Activated B cell treated with CpG ODN at 0.5 μM for 24 hours (primary cell): ENCODE measurements at regions not wholly inside any gene's neighbourhood (a gene's known extent, or its start where the extent isn't known, plus 50 kb on each side); places are given as distances from the start of the nearest gene placed in this dataset.

ENCODE experiments used
- ATAC-seq: fragments of 200-7000 bp; cut with Tn5 transposase; one replicate; pipeline ENCODE4 v1.10.0; 2021; ENCODE audit warnings: low read depth, mild to moderate bottlenecking, moderate library complexity
- CTCF ChIA-PET: fragments of 350-600 bp; sonication (Branson Sonifier 250); formaldehyde crosslinking; loops from one replicate; lab custom pipeline; 2021; ENCODE audit warnings: antibody characterized with exemption; lab: Charles Lee
- POLR2A ChIA-PET: fragments of 350-600 bp; sonication (Branson Sonifier 250); formaldehyde crosslinking; loops from one replicate; lab custom pipeline; 2021; ENCODE audit warnings: antibody characterized with exemption; lab: Charles Lee
- DNase-seq: peaks from one replicate; pipeline ENCODE4 v3.0.0; 2022
- H3K27ac Mint-ChIP-seq: one replicate; pipeline ENCODE4 v1.8.0; 2020; ENCODE audit warnings: mixed read lengths
- H3K27me3 Mint-ChIP-seq: one replicate; pipeline ENCODE4 v1.8.0; 2021; ENCODE audit warnings: mixed read lengths
- H3K36me3 Mint-ChIP-seq: one replicate; pipeline ENCODE4 v1.8.0; 2021; ENCODE audit warnings: low read depth, mixed read lengths
- H3K4me1 Mint-ChIP-seq: one replicate; pipeline ENCODE4 v1.8.0; 2021; ENCODE audit warnings: mixed read lengths
- H3K4me3 Mint-ChIP-seq: one replicate; pipeline ENCODE4 v1.8.0; 2020; ENCODE audit warnings: mild to moderate bottlenecking, mixed read lengths
- H3K9me3 Mint-ChIP-seq: one replicate; pipeline ENCODE4 v1.8.0; 2020; ENCODE audit warnings: mixed read lengths
- intact Hi-C: fragments of 100-400 bp; cut with micrococcal nuclease; formaldehyde crosslinking; loops from one replicate; pipeline ENCODE4 v1.15.1; 2024
- TF ChIP-seq, protein P1 (sequence below): fragments of 200-600 bp; IDR thresholded peaks from one replicate; pipeline ENCODE4 v1.8.0; 2022; ENCODE audit warnings: antibody characterized with exemption, mild to moderate bottlenecking

GRCh38 chr5:124057724-124058231, 545.8 kb downstream of the CSNK1G3 start:
- H3K4me1 Mint-ChIP-seq = peaks cover 57% of the 10 kb centered on the region
- H3K27ac Mint-ChIP-seq = peak overlapping the region; percentile 90
- H3K36me3 Mint-ChIP-seq = no peaks in the 10 kb centered on the region
- no peaks in the 10 kb centered on the region for H3K27me3 Mint-ChIP-seq
- ATAC-seq (no peak), DNase-seq (no peak)
- TF ChIP-seq, protein P1, sequence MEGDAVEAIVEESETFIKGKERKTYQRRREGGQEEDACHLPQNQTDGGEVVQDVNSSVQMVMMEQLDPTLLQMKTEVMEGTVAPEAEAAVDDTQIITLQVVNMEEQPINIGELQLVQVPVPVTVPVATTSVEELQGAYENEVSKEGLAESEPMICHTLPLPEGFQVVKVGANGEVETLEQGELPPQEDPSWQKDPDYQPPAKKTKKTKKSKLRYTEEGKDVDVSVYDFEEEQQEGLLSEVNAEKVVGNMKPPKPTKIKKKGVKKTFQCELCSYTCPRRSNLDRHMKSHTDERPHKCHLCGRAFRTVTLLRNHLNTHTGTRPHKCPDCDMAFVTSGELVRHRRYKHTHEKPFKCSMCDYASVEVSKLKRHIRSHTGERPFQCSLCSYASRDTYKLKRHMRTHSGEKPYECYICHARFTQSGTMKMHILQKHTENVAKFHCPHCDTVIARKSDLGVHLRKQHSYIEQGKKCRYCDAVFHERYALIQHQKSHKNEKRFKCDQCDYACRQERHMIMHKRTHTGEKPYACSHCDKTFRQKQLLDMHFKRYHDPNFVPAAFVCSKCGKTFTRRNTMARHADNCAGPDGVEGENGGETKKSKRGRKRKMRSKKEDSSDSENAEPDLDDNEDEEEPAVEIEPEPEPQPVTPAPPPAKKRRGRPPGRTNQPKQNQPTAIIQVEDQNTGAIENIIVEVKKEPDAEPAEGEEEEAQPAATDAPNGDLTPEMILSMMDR = no peak
- ChIA-PET CTCF (interaction anchor here (1.1 kb wide), 1 partner anchor 14 kb away, joined by 4 read pairs; no protein-coding TSS in a partner anchor), POLR2A (interaction anchor here (0.6 to 2.0 kb wide), 10 partner anchors 23 to 894 kb away, joined by 3 to 7 read pairs (median 3); no protein-coding TSS in a partner anchor)
- peak overlapping the region; percentile 82 for H3K4me3 Mint-ChIP-seq
- no peaks in the 10 kb centered on the region for H3K9me3 Mint-ChIP-seq
- intact Hi-C loops = loop anchor here (1.0 to 10.0 kb wide), 15 partner anchors 17 to 949 kb away; partner anchors contain the start of genes CEP120 and CSNK1G3

DNA sequence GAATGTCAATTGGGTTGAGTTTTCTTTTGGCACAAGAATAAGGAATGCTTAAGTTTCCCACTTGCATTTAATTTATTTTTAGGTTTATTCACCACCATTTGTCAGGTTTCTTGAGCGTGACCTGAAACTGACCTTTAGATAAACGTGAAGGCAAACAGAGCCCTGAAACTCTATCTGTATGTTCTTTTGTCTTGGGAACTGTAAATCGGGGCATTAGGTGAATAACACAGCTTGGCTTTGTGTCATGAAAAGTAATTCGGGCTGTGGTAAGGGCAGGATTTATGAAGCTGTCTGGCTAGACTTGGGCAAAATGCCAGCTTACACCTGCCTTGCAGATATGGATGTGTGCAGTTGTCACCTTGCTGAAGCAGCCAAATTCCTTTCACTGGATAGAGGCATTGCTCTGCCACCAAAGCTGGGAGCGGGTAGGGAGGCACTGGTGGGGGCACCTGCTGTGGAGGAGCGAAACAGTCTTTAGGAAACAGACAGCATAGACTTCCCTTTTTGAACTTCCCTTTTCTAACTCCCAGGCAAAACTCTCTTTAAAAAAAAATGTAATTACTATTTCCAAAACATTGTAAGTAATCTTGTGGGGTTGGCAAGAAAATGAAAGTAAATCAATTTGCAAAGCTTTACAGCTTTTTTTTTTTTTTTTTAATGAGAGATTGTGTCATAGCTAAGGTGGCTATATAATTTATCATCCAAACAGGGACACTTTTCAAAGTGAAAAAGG, 545.2 kb downstream of the CSNK1G3 start:
- peaks cover 57% of the 10 kb centered on the region for H3K4me1 Mint-ChIP-seq
- ATAC-seq = peak; percentile 85
- peak overlapping the region; percentile 90 for H3K27ac Mint-ChIP-seq
- no peaks in the 10 kb centered on the region for H3K9me3 Mint-ChIP-seq
- CTCF ChIA-PET = interaction anchor here (1.1 kb wide), 1 partner anchor 13 kb away, joined by 4 read pairs; no protein-coding TSS in a partner anchor
- TF ChIP-seq, protein P1 = no peak
- POLR2A ChIA-PET = interaction anchor here (0.5 to 2.0 kb wide), 14 partner anchors 22 to 690 kb away, joined by 3 to 7 read pairs (median 3); no protein-coding TSS in a partner anchor
- peak; percentile 59 for DNase-seq
- no peaks in the 10 kb centered on the region for H3K36me3 Mint-ChIP-seq
- H3K4me3 Mint-ChIP-seq = peak overlapping the region; percentile 82
- intact Hi-C loops = loop anchor here (1.0 to 10.0 kb wide), 15 partner anchors 17 to 950 kb away; partner anchors contain the start of genes CEP120 and CSNK1G3
- H3K27me3 Mint-ChIP-seq = no peaks in the 10 kb centered on the region

GRCh38 chr5:124056326-124056990, 544.5 kb downstream of the CSNK1G3 start:
- DNase-seq (peak; percentile 21), ATAC-seq (peak; percentile 58)
- POLR2A ChIA-PET = interaction anchor here (1.0 to 2.0 kb wide), 9 partner anchors 22 to 691 kb away, joined by 3 to 7 read pairs (median 4); no protein-coding TSS in a partner anchor
- Mint-ChIP-seq H3K27me3 (no peaks in the 10 kb centered on the region), H3K4me1 (peaks cover 57% of the 10 kb centered on the region), H3K27ac (peak overlapping the region; percentile 90), H3K4me3 (peak overlapping the region; percentile 82), H3K36me3 (no peaks in the 10 kb centered on the region), H3K9me3 (no peaks in the 10 kb centered on the region)
- CTCF ChIA-PET = interaction anchor here (1.1 kb wide), 1 partner anchor 12 kb away, joined by 4 read pairs; no protein-coding TSS in a partner anchor
- intact Hi-C loops = loop anchor here (2.0 to 10.0 kb wide), 7 partner anchors 106 to 950 kb away; partner anchors contain the start of genes CEP120 and CSNK1G3
- TF ChIP-seq, protein P1 = no peak

- peak overlapping the region; percentile 82 for H3K4me3 Mint-ChIP-seq
- intact Hi-C loops = loop anchor here (2.0 to 10.0 kb wide), 7 partner anchors 107 to 951 kb away; partner anchors contain the start of genes CEP120 and CSNK1G3
These were observed 543.8 kb downstream of the CSNK1G3 start for GRCh38 chr5:124055751-124056150.

More at GRCh38 chr5:124055751-124056150, 543.8 kb downstream of the CSNK1G3 start:
- ChIA-PET POLR2A (no interaction called here), CTCF (no interaction called here)
- TF ChIP-seq, protein P1 = no peak
- H3K9me3 Mint-ChIP-seq = no peaks in the 10 kb centered on the region
- ATAC-seq (no peak), DNase-seq (no peak)
- peaks cover 57% of the 10 kb centered on the region for H3K4me1 Mint-ChIP-seq
- H3K36me3 Mint-ChIP-seq = no peaks in the 10 kb centered on the region
- no peaks in the 10 kb centered on the region for H3K27me3 Mint-ChIP-seq
- H3K27ac Mint-ChIP-seq = peak overlapping the region; percentile 90
